Testis (tissue), 2 donors: ENCODE measurements at regions not wholly inside any gene's neighbourhood (a gene's known extent, or its start where the extent isn't known, plus 50 kb on each side); places are given as distances from the start of the nearest gene placed in this dataset.
"Not testable (repeated sequence)": the region's sequence is repeated elsewhere in the genome, so short reads cannot be mapped to it uniquely, and the experiment has no call there.

Source experiments
- DNase-seq: peaks from one replicate; pipeline ENCODE4 v3.0.0-alpha.2; 2019
- H3K27ac ChIP-seq, 2 donors: fragments of 200-600 bp; sonication (generic); one replicate each; pipeline ENCODE4 v1.5.1; 2019
- H3K27me3 ChIP-seq: fragments of 200-600 bp; sonication (generic); one replicate; pipeline ENCODE4 v1.5.1; 2019
- H3K36me3 ChIP-seq: fragments of 200-600 bp; sonication (generic); one replicate; pipeline ENCODE4 v1.5.1; 2017; ENCODE audit warnings: low read depth; ENCODE audit errors: missing control alignments
- H3K4me1 ChIP-seq: fragments of 200-600 bp; sonication (generic); one replicate; pipeline ENCODE4 v1.5.1; 2019
- H3K4me3 ChIP-seq, 2 donors: fragments of 200-600 bp; sonication (generic); one replicate each; pipeline ENCODE4 v1.5.1; 2017 to 2019
- H3K9me3 ChIP-seq: fragments of 200-600 bp; sonication (generic); one replicate; pipeline ENCODE4 v1.5.1; 2017
- WGBS, 2 donors: methylation state at CpG; one replicate each; pipeline ENCODE4 v1.1.5; 2018; 5-methylcytosine and 5-hydroxymethylcytosine counted together
- intact Hi-C: fragments of 100-400 bp; cut with DNase I; formaldehyde crosslinking; loops from one replicate; pipeline ENCODE4 v1.15.1; 2023; ENCODE audit warnings: low total_unique reads

DNA sequence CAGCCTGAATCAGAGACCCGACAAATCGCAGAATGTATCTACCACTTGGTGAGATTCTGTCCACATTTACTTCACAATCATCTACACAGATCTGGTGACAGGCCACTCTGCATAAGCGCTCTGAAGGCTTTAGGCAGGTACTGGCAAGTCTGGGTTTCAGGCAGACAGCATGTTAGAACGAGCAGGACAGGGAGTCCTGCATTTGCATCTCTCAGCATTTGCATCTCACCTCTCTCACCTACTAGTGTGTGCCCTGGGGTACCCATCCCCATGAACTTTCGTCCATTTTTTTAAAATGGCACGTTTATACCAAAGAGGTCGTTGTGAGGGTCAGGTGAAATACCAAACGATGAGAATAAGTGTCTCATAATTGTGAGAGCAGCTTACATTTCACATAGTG lies 108.2 kb downstream of the SPATA31A1 start:
- H3K27me3 ChIP-seq, H3K36me3 ChIP-seq, H3K9me3 ChIP-seq, H3K4me1 ChIP-seq, DNase-seq, H3K27ac ChIP-seq, intact Hi-C loops: not testable (repeated sequence)
- H3K4me3 ChIP-seq = peak overlapping the region; percentile 49 to 64
- WGBS, 2 donors = 4 to 11% methylated on average over 5 to 6 of the region's 8 CpGs

DNA sequence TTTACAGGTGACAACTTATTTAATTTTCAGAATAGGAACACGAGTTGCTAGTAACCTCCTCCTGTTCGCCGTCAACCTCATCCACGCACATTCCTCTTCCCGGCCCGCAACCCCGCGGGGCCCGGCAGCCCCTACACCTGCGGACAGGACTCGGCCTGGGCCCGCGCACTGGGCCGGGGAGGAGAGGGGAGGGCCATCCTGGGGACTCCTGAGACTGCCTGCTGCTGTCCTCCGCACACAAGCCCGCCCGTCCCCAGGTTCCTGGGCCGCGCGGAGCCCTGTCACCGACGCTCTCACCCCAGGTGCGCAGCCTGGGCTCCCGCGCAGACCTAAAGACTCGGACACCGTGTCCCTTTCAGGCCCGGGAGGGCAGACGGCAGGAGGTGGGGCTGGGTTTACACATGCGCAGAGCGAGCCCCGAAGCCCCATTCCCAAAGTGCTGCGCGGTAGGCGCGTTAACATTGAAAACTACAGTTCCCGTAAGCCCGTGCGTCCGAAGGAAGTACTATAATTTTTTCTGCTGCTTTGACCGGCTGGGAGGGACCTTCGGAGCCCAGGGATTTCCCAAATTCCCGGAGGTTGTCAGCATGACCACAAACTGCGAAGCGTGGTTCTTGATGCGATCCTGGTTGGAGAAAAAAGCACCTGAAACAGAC lies 108.8 kb downstream of the SPATA31A1 start:
- peak; percentile 89 for DNase-seq
- H3K9me3 ChIP-seq, H3K36me3 ChIP-seq, intact Hi-C loops, H3K4me1 ChIP-seq, H3K27me3 ChIP-seq: not testable (repeated sequence)
- peak overlapping the region; percentile 49 to 64 for H3K4me3 ChIP-seq
- peak overlapping the region in 1 of 2 donors; percentile 50 for H3K27ac ChIP-seq
- 0% methylated on average over 2 to 37 of the region's 46 CpGs for WGBS, 2 donors

DNA sequence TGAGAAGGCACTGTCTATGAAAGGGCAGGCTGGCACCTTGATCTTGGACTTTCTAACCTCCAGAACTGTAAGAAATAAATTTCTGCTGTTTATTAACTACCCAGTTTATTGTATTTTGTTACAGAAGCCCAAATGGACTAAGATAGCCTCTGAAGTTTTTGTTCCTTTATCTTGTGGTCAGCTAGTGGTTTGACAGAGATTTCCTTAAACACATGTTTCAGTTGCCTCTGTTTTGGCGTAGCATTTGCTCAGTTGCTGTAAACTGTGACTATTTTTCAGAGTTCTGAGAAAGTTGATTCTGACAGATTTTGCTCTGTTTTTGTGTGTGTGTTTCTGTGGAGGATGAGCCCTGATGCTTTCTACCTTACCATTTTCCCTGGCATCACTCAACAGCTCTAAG lies 119.0 kb downstream of the SPATA31A1 start:
- H3K27ac ChIP-seq, H3K9me3 ChIP-seq, DNase-seq, H3K27me3 ChIP-seq, H3K4me1 ChIP-seq, H3K4me3 ChIP-seq, H3K36me3 ChIP-seq, intact Hi-C loops: not testable (repeated sequence)
- 53 to 74% methylated on average over 1 of the region's 1 CpG for WGBS, 2 donors

DNA sequence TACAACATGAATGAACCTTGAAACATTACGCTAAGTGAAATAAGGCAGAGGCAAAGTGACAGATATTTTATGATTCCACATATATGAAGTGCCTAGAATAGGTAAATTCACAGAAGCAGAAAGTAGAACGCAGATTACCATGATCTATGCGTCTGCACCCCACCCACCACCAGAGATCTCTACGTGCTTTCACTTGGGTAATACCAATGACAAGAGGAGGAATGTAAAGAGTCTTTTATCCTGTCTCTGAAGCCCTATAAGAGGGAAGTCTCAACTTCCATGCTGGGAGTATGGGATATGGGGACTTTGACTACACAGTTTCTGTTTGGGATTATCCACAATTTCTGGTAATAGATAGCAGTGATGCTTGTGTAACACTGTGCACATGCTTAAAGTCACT lies 127.6 kb downstream of the SPATA31A1 start:
- 79 to 87% methylated on average over 3 to 4 of the region's 4 CpGs for WGBS, 2 donors
- H3K36me3 ChIP-seq, H3K9me3 ChIP-seq, H3K4me3 ChIP-seq, H3K27ac ChIP-seq, intact Hi-C loops, DNase-seq, H3K27me3 ChIP-seq, H3K4me1 ChIP-seq: not testable (repeated sequence)

DNA sequence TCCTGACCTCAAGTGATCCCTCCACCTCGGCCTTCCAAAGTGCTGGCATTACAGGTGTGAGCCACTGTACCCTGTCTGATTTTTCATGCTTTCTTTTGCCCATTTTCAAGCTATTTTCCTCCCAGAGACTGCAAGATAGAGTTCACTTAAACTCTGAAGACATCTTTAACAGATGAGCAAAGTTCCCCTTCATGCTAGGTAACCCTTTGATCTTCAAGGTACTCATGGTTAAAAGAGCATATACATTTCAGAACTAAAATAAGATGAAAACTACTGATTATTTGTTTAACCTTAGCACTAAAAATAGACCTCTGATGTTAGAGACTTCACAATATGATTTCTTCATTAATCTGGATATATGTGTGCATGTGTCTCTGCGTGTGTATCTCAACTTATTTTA lies 128.4 kb downstream of the SPATA31A1 start:
- intact Hi-C loops, H3K27ac ChIP-seq, H3K36me3 ChIP-seq, H3K4me3 ChIP-seq, H3K4me1 ChIP-seq, DNase-seq, H3K9me3 ChIP-seq, H3K27me3 ChIP-seq: not testable (repeated sequence)
- 67 to 82% methylated on average over 2 of the region's 2 CpGs for WGBS, 2 donors

DNA sequence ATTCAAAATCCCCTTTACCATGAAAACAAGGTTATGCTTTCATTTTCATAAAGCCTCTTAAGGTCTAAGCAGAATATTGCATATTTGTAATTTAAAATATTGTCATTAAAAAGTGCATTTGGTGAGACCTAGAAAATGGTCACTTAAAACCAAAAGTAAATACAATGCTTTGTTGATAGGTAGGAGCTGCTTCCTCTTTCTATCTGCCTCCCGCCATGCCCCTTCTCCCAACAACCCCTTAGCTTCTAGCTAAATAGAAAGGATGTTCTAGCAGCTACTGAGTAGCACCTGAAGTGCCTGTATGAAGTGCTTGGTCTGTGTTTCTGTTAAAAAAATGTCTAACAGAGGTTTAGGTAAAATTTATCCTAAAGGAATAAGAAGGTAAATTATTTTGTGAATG lies 128.8 kb downstream of the SPATA31A1 start:
- DNase-seq, H3K27ac ChIP-seq, intact Hi-C loops, H3K9me3 ChIP-seq, H3K4me1 ChIP-seq, H3K27me3 ChIP-seq, H3K4me3 ChIP-seq, H3K36me3 ChIP-seq: not testable (repeated sequence)
- 56% methylated on average over 1 of the region's 1 CpG for WGBS, 2 donors

DNA sequence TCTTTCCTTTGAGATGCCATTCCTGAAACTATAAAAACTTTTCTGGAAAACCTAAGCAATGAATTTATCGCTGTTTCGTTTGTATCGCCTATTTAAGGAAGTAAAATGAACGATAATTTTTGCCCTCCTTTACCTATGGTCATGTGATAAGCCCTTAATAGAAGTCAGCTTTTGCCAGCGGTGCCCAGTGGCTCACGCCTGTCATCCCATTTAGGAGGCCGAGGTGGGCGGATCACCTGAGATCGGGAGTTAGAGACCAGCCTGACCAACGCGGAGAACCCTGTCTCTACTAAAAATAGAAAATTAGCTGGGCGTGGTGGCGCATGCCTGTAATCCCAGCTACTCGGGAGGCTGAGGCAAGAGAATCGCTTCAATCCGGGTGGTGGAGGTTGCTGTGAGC lies 132.0 kb downstream of the SPATA31A1 start:
- H3K27ac ChIP-seq, H3K9me3 ChIP-seq, DNase-seq, H3K27me3 ChIP-seq, H3K36me3 ChIP-seq, H3K4me3 ChIP-seq, intact Hi-C loops, H3K4me1 ChIP-seq: not testable (repeated sequence)
- 77 to 81% methylated on average over 11 to 14 of the region's 16 CpGs for WGBS, 2 donors

DNA sequence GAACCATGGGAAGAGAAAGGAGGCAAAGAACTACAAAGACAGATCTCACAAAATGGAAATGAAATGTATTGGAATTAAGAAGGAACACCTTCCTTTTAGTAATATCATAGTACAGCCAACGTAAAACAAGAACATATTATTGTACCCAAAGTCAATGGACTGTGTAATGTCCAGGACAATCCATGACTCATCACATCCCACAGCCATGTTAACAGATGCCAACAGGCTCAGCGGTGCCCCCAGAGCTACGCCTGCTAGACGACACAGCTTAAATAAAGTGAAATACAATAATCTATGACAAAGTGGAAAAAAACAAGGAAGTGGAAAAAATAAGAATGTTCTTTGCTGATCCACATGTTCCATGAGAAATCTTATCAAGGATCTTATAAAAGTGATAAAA lies 140.8 kb downstream of the SPATA31A1 start:
- H3K4me1 ChIP-seq, intact Hi-C loops, H3K27me3 ChIP-seq, H3K27ac ChIP-seq, DNase-seq, H3K36me3 ChIP-seq, H3K9me3 ChIP-seq, H3K4me3 ChIP-seq: not testable (repeated sequence)
- WGBS, 2 donors = 90 to 96% methylated on average over 3 of the region's 4 CpGs

DNA sequence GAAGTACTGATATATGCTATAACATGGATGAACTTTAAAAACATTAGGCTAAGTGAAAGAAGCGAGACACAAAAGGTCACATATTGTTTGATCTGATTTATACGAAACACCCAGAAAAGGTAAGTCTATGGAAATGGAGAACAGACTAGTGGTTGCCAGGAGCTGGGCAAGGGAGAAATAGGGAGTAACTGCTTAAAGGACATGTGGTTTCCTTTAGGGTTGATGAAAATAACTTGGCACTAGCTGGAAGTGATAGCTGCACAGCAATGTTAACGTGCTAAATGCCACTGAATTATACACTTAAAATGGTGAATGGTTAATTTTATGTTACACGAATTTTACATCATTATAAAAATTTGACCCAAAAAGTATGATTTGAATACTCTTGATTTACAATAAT lies 147.7 kb downstream of the SPATA31A1 start:
- intact Hi-C loops, H3K4me3 ChIP-seq, H3K36me3 ChIP-seq, DNase-seq, H3K9me3 ChIP-seq, H3K4me1 ChIP-seq, H3K27me3 ChIP-seq, H3K27ac ChIP-seq: not testable (repeated sequence)
- no CpG with 5 or more reads among the region's 4 CpGs for WGBS, 2 donors

DNA sequence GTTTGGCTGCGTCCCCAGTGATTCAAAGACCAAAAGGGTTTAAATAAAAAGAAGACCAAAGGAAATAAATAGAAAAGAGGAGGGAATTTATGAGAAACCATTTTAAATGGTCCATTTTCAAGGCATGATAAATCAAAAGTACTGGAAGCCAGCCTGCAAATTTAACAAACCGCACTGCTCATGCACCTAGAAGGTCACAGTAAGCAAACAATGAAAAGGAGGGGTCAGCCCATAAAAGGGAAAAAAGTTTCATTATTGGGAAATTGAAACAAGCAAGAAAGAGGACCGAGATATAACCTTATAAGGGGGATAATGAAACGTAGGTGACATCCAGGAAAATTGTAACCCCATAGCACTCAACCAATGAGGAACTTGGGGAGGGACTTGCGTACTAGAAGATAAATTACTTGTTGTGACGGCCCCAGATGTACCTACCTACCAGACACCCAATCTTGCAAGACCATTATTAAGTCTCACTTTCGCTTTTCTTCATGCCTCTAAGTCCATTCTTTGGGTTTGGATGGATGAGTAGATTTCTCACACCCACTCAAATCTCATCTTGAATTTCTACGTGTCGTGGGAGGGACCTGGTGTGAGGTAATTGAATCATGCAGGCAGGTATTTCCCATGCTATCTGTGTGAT lies 172.0 kb downstream of the SPATA31A1 start:
- H3K4me3 ChIP-seq, H3K9me3 ChIP-seq, DNase-seq, H3K4me1 ChIP-seq, H3K27me3 ChIP-seq, H3K27ac ChIP-seq, intact Hi-C loops, H3K36me3 ChIP-seq: not testable (repeated sequence)
- WGBS, 2 donors = 70% methylated on average over 2 of the region's 9 CpGs; no CpG with 5 or more reads in 1 of the 2 donors

DNA sequence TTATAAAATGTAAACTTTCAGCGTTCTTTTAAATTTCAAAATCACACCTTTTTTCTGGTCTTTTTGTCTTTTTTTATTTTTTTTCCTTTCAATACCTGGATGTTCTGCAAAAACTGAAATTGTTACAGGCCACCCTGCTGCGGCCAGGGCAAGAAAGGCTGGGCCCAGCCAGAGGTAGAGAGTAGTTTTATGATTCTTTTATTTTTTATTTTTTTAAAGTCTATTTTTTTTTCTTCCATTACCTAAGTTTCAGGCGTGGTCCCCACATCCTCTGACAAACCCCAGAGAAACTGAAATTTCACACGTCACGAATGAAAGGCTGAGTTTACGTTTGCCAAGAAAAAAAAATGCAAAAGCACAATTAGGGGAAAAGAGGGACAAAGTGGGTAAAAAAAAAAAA lies 177.1 kb downstream of the SPATA31A1 start:
- H3K36me3 ChIP-seq, DNase-seq, intact Hi-C loops, H3K4me1 ChIP-seq, H3K4me3 ChIP-seq, H3K27ac ChIP-seq, H3K9me3 ChIP-seq, H3K27me3 ChIP-seq: not testable (repeated sequence)
- 64 to 72% methylated on average over 4 to 6 of the region's 6 CpGs for WGBS, 2 donors

DNA sequence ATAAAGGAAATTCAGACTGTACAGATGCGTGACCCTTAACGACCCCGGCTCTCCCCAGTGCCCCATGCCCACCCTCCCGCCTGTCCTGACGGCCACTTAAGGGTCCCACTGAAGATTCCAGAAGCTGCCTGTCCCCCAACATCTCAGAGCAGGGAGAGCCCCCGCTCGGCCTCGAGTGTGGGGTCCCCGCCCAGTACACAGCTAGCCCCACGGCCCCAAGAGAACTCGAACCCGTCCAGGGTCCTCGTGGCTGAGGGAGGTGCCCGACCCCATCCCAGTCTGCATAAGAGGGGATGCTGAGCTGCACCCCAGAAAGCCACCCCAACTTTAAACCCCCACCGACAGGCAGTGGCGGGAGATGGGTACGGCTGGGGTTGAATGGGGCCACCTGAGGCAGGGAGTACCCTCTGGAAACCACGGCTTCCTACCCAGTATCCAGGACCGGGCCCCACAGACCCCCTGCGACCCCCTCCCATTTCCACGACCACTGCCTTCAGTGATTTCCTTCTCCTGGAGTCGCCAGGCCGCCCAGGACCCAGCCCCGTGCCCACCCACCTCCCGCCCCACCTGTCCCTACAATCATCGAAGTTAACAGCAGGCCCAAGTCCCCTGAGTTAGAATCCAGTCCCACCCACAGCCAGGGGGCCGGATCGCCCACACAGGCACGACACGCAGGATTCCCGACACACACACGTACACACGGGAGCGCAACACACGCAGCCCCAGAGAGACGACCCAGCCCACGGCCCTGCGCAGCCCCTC lies 177.7 kb downstream of the SPATA31A1 start:
- intact Hi-C loops, H3K27ac ChIP-seq, H3K4me3 ChIP-seq, H3K4me1 ChIP-seq, H3K9me3 ChIP-seq, H3K36me3 ChIP-seq, DNase-seq, H3K27me3 ChIP-seq: not testable (repeated sequence)
- WGBS, 2 donors = 70% methylated on average over 3 of the region's 38 CpGs; no CpG with 5 or more reads in 1 of the 2 donors
